Activated naive CD4-positive, alpha-beta T cell treated with anti-CD3 and anti-CD28 coated beads, Interleukin-2, amount 10 ng/mL, durations not matched to agents 7 days and 5 days (primary cell): ENCODE measurements at regions not wholly inside any gene's neighbourhood (a gene's known extent, or its start where the extent isn't known, plus 50 kb on each side); places are given as distances from the start of the nearest gene placed in this dataset.

Source experiments
- CTCF ChIA-PET: fragments of 350-600 bp; sonication (Branson Sonifier 250); formaldehyde crosslinking; loops from one replicate; lab custom pipeline; 2021; ENCODE audit warnings: antibody characterized with exemption; lab: Charles Lee
- DNase-seq: peaks from one replicate; pipeline ENCODE4 v3.0.0-alpha.2; 2020
- H3K27ac Mint-ChIP-seq: one replicate; pipeline ENCODE4 v1.8.0; 2021; ENCODE audit warnings: mild to moderate bottlenecking, moderate library complexity, mixed read lengths
- H3K27me3 Mint-ChIP-seq: one replicate; pipeline ENCODE4 v1.8.0; 2021; ENCODE audit warnings: mild to moderate bottlenecking, mixed read lengths
- H3K36me3 Mint-ChIP-seq: one replicate; pipeline ENCODE4 v1.8.0; 2021; ENCODE audit warnings: mixed read lengths
- H3K4me1 Mint-ChIP-seq: one replicate; pipeline ENCODE4 v1.8.0; 2021; ENCODE audit warnings: mixed read lengths
- H3K4me3 Mint-ChIP-seq: one replicate; pipeline ENCODE4 v1.8.0; 2021; ENCODE audit warnings: mild to moderate bottlenecking, moderate library complexity, mixed read lengths
- H3K9me3 Mint-ChIP-seq: one replicate; pipeline ENCODE4 v1.8.0; 2021; ENCODE audit warnings: mixed read lengths

- Mint-ChIP-seq H3K4me1 (peaks cover 10% of the 10 kb centered on the region), H3K27ac (no peak overlapping the region), H3K36me3 (no peaks in the 10 kb centered on the region), H3K27me3 (peaks cover 47% of the 10 kb centered on the region), H3K9me3 (no peaks in the 10 kb centered on the region), H3K4me3 (no peak overlapping the region)
- CTCF ChIA-PET: no interaction called here
- peak; percentile 19 for DNase-seq
Observed at GRCh38 chr4:180058691-180059215, 2184.4 kb upstream of the TENM3 start.

- DNase-seq: no peak
- Mint-ChIP-seq H3K27me3 (peaks cover 47% of the 10 kb centered on the region), H3K9me3 (no peaks in the 10 kb centered on the region), H3K4me1 (peaks cover 10% of the 10 kb centered on the region), H3K4me3 (peak overlapping the region; percentile 52), H3K36me3 (no peaks in the 10 kb centered on the region), H3K27ac (no peak overlapping the region)
- CTCF ChIA-PET: no interaction called here
Observed at GRCh38 chr4:180059216-180059881, 2183.9 kb upstream of the TENM3 start.

- H3K4me1 Mint-ChIP-seq: peaks cover 10% of the 10 kb centered on the region
- H3K27ac Mint-ChIP-seq: no peak overlapping the region
- no peaks in the 10 kb centered on the region for H3K36me3 Mint-ChIP-seq
- DNase-seq: no peak
- CTCF ChIA-PET: no interaction called here
- no peaks in the 10 kb centered on the region for H3K9me3 Mint-ChIP-seq
- peaks cover 44% of the 10 kb centered on the region for H3K27me3 Mint-ChIP-seq
- no peak overlapping the region for H3K4me3 Mint-ChIP-seq
Observed at GRCh38 chr4:180060159-180060889, 2182.9 kb upstream of the TENM3 start.

- H3K4me1 Mint-ChIP-seq: no peaks in the 10 kb centered on the region
- no peak overlapping the region for H3K4me3 Mint-ChIP-seq
- H3K27ac Mint-ChIP-seq: no peak overlapping the region
- CTCF ChIA-PET: no interaction called here
- no peaks in the 10 kb centered on the region for H3K27me3 Mint-ChIP-seq
- no peak for DNase-seq
- peaks cover 2% of the 10 kb centered on the region for H3K9me3 Mint-ChIP-seq
- no peaks in the 10 kb centered on the region for H3K36me3 Mint-ChIP-seq
Observed at GRCh38 chr4:180081072-180081471, 2162.1 kb upstream of the TENM3 start.

GRCh38 chr4:180084561-180084960 lies 2158.6 kb upstream of the TENM3 start:
- no peak for DNase-seq
- Mint-ChIP-seq H3K9me3 (no peaks in the 10 kb centered on the region), H3K27ac (no peak overlapping the region), H3K4me3 (no peak overlapping the region), H3K36me3 (no peaks in the 10 kb centered on the region), H3K27me3 (no peaks in the 10 kb centered on the region), H3K4me1 (no peaks in the 10 kb centered on the region)
- CTCF ChIA-PET: no interaction called here

- H3K9me3 Mint-ChIP-seq: no peaks in the 10 kb centered on the region
Observed at GRCh38 chr4:180086480-180087190, 2156.6 kb upstream of the TENM3 start.

GRCh38 chr4:180098586-180098985 lies 2144.6 kb upstream of the TENM3 start:
- CTCF ChIA-PET: no interaction called here
- no peaks in the 10 kb centered on the region for H3K27me3 Mint-ChIP-seq
- no peaks in the 10 kb centered on the region for H3K4me1 Mint-ChIP-seq
- no peaks in the 10 kb centered on the region for H3K36me3 Mint-ChIP-seq
- DNase-seq: no peak
- no peak overlapping the region for H3K4me3 Mint-ChIP-seq
- H3K9me3 Mint-ChIP-seq: peaks cover 2% of the 10 kb centered on the region
- no peak overlapping the region for H3K27ac Mint-ChIP-seq

More at GRCh38 chr4:180086480-180087190, 2156.6 kb upstream of the TENM3 start:
- Mint-ChIP-seq H3K27ac (no peak overlapping the region), H3K27me3 (no peaks in the 10 kb centered on the region), H3K4me1 (no peaks in the 10 kb centered on the region), H3K4me3 (no peak overlapping the region), H3K36me3 (no peaks in the 10 kb centered on the region)
- no peak for DNase-seq
- CTCF ChIA-PET: no interaction called here

- Mint-ChIP-seq H3K4me1 (no peaks in the 10 kb centered on the region), H3K4me3 (no peak overlapping the region), H3K36me3 (no peaks in the 10 kb centered on the region), H3K27me3 (no peaks in the 10 kb centered on the region), H3K9me3 (peaks cover 2% of the 10 kb centered on the region), H3K27ac (no peak overlapping the region)
- no peak for DNase-seq
- CTCF ChIA-PET: no interaction called here
Observed at GRCh38 chr4:180099957-180100356, 2143.2 kb upstream of the TENM3 start.

- H3K9me3 Mint-ChIP-seq: peaks cover 2% of the 10 kb centered on the region
- no peak overlapping the region for H3K27ac Mint-ChIP-seq
- no peaks in the 10 kb centered on the region for H3K4me1 Mint-ChIP-seq
- DNase-seq: no peak
- no peak overlapping the region for H3K4me3 Mint-ChIP-seq
- no peaks in the 10 kb centered on the region for H3K36me3 Mint-ChIP-seq
- CTCF ChIA-PET: no interaction called here
- no peaks in the 10 kb centered on the region for H3K27me3 Mint-ChIP-seq
Observed at GRCh38 chr4:180100433-180101344, 2142.5 kb upstream of the TENM3 start.

- H3K27me3 Mint-ChIP-seq: no peaks in the 10 kb centered on the region
- no peak for DNase-seq
- H3K36me3 Mint-ChIP-seq: no peaks in the 10 kb centered on the region
- H3K4me1 Mint-ChIP-seq: no peaks in the 10 kb centered on the region
- peaks cover 2% of the 10 kb centered on the region for H3K9me3 Mint-ChIP-seq
- H3K27ac Mint-ChIP-seq: no peak overlapping the region
- CTCF ChIA-PET: interaction anchor here (0.9 kb wide), 1 partner anchor 14 kb away, joined by 3 read pairs; no protein-coding TSS in a partner anchor
- H3K4me3 Mint-ChIP-seq: no peak overlapping the region
Observed at GRCh38 chr4:180101348-180102083, 2141.7 kb upstream of the TENM3 start.

- no peak overlapping the region for H3K27ac Mint-ChIP-seq
- no peaks in the 10 kb centered on the region for H3K36me3 Mint-ChIP-seq
- no peak overlapping the region for H3K4me3 Mint-ChIP-seq
- H3K9me3 Mint-ChIP-seq: no peaks in the 10 kb centered on the region
- no peaks in the 10 kb centered on the region for H3K27me3 Mint-ChIP-seq
- no peak for DNase-seq
- CTCF ChIA-PET: no interaction called here
- H3K4me1 Mint-ChIP-seq: no peaks in the 10 kb centered on the region
Observed at GRCh38 chr4:180103794-180104193, 2139.4 kb upstream of the TENM3 start.

GRCh38 chr4:180105362-180105761 lies 2137.8 kb upstream of the TENM3 start:
- CTCF ChIA-PET: no interaction called here
- H3K4me3 Mint-ChIP-seq: no peak overlapping the region
- no peaks in the 10 kb centered on the region for H3K4me1 Mint-ChIP-seq
- no peaks in the 10 kb centered on the region for H3K9me3 Mint-ChIP-seq
- DNase-seq: no peak
- H3K27me3 Mint-ChIP-seq: no peaks in the 10 kb centered on the region
- H3K36me3 Mint-ChIP-seq: no peaks in the 10 kb centered on the region
- no peak overlapping the region for H3K27ac Mint-ChIP-seq

- H3K4me3 Mint-ChIP-seq: no peak overlapping the region
- no peaks in the 10 kb centered on the region for H3K4me1 Mint-ChIP-seq
- no peaks in the 10 kb centered on the region for H3K36me3 Mint-ChIP-seq
- DNase-seq: no peak
- no peaks in the 10 kb centered on the region for H3K27me3 Mint-ChIP-seq
- no peak overlapping the region for H3K27ac Mint-ChIP-seq
- no peaks in the 10 kb centered on the region for H3K9me3 Mint-ChIP-seq
- CTCF ChIA-PET: no interaction called here
Observed at GRCh38 chr4:180106122-180106521, 2137.1 kb upstream of the TENM3 start.
